A673 (cell line): ENCODE measurements at regions not wholly inside any gene's neighbourhood (a gene's known extent, or its start where the extent isn't known, plus 50 kb on each side); places are given as distances from the start of the nearest gene placed in this dataset.

ENCODE experiments used
- CTCF ChIP-seq: fragments of 300-800, 200-600 bp; sonication (generic); conservative IDR thresholded peaks from 2 replicates; pipeline ENCODE4 v1.5.1; 2017; ENCODE audit warnings: low read depth, mild to moderate bottlenecking, antibody characterized with exemption, low read length, moderate library complexity, mixed read lengths
- EZH2 ChIP-seq: fragments of 200-600 bp; sonication (generic); IDR thresholded peaks from 2 replicates; pipeline ENCODE4 v1.6.1; 2017; ENCODE audit warnings: borderline replicate concordance, low read depth, mild to moderate bottlenecking, mixed read lengths, antibody characterized with exemption, low read length; ENCODE audit not compliant: poor library complexity, severe bottlenecking

GRCh38 chr15:31206386-31207181 lies 105.1 kb upstream of the TRPM1 start:
- TF ChIP-seq CTCF (no peak), EZH2 (no peak)
